HG02623 (cell line): ENCODE measurements at regions not wholly inside any gene's neighbourhood (a gene's known extent, or its start where the extent isn't known, plus 50 kb on each side); places are given as distances from the start of the nearest gene placed in this dataset.
"Not testable (repeated sequence)": the region's sequence is repeated elsewhere in the genome, so short reads cannot be mapped to it uniquely, and the experiment has no call there.

Experiments used
- ATAC-seq: cut with Tn5 transposase; IDR thresholded peaks from one replicate; pipeline ENCODE4 v1.9.1; 2021; ENCODE audit warnings: moderate library complexity; ENCODE audit not compliant: unreplicated experiment

- ATAC-seq, result no peak
Measured at GRCh38 chr6:81876971-81877370, 124.5 kb upstream of the TENT5A start.

DNA sequence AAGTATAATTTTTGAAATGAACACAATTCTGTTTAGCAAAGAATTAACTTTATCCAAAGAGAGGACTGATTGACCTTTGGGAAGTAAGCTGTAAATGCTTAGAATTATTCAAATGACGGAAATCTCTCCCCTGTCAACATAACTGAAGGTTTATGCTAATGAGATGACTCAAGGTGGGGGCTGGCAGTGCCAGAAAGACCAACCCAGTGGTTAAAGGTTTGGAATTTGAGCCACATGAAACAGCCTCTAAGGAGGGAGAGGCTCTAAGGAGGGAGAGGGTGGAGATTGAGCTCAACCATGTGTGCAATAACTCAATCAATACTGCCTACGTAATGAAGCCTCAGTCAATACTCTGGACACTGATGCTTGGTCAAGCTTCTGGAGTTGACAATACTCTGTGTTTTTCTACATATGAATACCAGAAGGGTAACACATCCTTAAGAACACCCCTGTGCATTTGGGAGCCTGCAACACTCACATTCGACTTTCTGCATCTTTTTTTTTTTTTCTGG, 123.4 kb upstream of the TENT5A start:
- no peak for ATAC-seq

DNA sequence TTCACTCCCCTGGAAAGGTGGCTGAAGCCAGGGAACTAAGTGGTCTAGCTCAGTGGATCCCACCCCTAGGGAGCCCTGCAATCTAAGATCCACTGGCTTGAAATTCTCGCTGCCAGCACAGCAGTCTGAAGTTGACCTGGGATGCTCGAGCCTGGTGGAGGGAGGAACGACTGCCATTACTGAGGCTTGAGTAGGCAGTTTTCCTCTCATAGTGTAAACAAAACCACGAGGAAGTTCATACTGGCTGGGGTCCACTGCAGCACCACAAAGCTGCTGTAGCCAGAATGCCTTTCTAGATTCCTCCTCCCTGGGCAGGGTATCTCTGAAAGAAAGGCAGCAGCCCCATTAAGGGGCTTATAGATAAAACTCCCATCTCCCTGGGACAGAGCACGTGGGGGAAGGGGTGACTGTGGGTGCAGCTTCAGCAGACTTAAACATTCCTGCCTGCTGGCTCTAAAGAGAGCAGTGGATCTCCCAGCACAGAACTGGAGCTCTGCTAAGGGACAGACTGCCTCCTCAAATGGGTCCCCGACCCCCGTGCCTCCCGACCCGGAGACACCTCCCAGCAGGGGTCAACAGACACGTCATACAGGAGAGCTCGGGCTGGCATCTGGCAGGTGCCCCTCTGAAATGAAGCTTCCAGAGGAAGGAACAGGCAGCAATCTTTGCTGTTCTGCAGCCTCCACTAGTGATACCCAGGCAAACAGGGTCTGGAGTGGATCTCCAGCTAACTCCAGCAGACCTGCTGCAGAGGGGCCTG, 117.4 kb upstream of the TENT5A start:
- not testable (repeated sequence) for ATAC-seq

GRCh38 chr6:81865712-81866111, 113.2 kb upstream of the TENT5A start:
- ATAC-seq, result no peak

DNA sequence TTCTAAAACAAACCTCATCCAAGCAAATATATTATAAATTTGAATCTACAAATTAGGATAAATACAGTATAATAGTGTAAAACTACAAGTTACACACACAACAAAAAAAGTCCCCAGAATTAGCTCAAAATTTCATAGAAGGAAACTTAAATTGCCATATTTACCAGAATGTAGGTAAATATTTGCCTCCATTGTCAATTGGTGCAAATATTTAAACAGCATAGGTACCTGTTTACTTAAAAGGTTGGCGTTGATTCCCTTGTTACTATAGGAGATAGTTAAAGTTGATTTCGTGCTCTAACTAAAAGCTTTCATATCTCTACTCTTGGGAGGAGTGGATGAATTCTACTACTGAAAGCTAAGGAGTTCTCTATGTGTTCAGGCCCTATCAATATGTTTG, 111.6 kb upstream of the TENT5A start:
- ATAC-seq, result no peak

- ATAC-seq, result no peak
Measured at GRCh38 chr6:81863123-81863522, 110.6 kb upstream of the TENT5A start.

DNA sequence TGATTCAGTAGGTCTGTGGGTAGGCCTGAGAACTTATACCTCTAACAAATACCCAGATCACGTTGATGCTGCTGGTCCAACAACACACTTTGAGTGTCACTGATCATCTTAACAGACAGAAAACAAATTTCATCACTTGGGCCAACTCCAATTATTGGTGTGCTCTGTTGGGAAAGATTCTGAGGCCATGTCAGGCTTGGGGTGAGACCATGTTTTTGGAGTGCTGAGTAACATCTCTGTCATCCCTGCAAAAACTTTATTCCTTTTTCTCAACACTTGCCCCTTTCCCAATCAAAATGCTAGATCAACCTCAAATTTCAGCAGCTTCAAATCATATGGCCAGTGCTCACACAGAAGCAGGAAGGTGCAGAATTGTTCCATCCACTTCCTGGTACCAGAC, 108.8 kb upstream of the TENT5A start:
- ATAC-seq, result no peak

- ATAC-seq, result no peak
Measured at GRCh38 chr6:81859884-81860283, 107.4 kb upstream of the TENT5A start.

DNA sequence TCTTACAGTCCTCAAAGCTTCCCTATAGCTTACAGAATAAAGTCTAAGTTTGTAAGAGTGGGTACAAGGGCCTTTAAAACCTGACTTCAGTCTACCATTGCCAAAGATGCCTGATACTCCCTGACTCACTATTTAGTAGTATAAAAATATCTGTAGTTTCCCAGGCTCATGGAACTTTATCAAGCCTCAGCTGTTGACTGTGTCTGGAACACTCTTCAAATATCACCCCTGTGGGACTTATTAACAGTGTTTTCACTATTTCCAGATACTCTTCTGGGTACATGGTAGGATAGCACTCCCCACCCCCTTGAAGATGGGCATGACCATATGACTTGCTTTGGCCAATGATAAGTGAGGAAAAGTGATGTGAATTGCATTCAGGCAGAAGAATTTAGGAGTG, 105.3 kb upstream of the TENT5A start:
- no peak for ATAC-seq

GRCh38 chr6:81856872-81857271, 104.4 kb upstream of the TENT5A start:
- no peak for ATAC-seq

DNA sequence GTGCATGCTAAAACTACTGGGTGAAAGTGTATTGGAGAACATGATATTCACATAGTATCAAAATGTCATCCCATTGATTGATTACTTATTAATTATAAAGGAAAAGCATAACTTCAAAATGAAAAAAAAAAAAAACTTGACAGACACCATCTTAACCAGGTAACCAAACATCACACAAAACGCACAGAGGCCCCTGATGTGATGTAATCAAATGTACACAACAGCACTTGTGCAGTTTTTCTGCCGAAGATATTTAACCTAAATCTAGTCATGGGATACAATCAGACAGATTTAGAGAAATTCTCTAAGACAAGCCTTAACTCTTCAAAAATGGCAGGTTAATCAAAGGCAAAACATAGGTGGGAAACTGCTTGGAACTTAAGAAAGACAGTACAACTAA, 102.0 kb upstream of the TENT5A start:
- ATAC-seq, result no peak

DNA sequence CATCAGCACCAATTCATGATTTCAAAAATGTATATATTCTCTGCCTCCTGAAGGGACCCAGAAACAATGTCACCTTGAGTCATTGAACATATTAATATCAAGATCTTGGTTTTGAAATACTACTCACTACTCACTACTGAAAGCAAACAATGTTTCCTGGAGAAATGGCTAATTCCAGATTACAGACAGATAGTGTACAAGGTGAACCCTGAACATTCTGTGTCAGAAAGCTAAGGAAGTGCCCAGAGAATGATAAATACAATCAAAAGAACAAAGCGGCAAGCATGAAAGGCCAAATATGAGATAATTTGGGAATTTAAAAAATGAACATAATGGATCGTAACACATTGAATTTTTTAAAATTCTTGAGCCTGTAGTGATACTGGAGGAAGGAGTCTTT, 101.5 kb upstream of the TENT5A start:
- no peak for ATAC-seq

DNA sequence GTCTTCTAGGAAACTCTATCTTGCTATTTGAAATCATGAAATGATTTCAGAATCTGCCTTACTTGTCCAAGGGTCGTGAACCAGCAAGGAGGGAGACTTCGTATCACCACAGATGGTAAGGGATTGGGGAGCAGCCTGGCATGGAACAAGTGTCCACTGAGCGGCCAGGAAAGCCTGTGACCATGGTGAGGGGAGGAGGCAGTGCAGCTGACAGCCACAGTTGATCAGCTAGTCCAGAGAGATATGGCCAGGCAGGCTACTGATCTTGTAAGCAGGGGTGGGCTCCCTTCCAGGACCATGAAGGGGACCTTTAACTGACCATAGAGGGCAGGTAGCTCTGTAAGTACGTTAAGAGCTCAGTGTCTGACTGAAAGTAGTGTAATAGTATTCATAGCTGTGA, 96.8 kb upstream of the TENT5A start:
- ATAC-seq, result no peak

GRCh38 chr6:81847866-81848265, 95.4 kb upstream of the TENT5A start:
- ATAC-seq, result no peak

DNA sequence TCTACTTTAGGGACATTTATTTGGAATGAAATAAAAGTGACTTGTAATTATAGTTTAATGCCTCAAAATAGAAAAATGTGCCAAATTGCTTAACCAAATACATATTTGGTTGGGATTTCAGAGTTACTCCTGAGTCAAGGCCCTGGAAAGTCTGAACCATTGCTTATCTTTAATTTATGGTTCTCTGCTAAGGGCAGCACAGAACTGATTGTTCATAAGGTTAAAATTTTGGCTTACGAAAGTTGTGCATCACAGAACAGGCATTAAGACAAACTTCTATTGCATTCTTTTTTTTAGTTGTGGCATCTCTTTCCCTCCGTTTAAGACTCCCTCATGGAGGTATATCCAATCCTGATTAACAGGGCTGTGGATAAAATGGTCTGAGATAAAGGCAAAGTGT, 92.2 kb upstream of the TENT5A start:
- ATAC-seq, result no peak

- ATAC-seq, result no peak
Measured at GRCh38 chr6:81843302-81843701, 90.8 kb upstream of the TENT5A start.

DNA sequence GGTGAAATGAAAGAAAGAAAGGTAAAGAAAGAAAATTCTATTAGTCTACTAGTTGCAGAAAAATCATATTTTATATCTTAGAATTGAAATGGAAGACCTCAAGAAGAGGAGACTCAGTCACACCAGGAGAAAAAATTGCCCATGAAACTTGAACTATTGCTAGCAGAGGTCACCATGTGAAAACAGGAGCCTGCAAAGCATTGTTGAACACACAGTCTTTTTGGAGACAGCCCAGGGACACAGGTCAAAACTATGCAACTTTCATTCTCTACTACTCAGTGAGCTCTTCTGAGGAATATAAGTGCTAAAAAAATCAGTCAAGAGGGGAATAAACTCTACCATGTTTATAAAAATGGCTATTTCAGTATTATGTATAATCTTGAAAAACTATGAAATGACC, 89.8 kb upstream of the TENT5A start:
- no peak for ATAC-seq

DNA sequence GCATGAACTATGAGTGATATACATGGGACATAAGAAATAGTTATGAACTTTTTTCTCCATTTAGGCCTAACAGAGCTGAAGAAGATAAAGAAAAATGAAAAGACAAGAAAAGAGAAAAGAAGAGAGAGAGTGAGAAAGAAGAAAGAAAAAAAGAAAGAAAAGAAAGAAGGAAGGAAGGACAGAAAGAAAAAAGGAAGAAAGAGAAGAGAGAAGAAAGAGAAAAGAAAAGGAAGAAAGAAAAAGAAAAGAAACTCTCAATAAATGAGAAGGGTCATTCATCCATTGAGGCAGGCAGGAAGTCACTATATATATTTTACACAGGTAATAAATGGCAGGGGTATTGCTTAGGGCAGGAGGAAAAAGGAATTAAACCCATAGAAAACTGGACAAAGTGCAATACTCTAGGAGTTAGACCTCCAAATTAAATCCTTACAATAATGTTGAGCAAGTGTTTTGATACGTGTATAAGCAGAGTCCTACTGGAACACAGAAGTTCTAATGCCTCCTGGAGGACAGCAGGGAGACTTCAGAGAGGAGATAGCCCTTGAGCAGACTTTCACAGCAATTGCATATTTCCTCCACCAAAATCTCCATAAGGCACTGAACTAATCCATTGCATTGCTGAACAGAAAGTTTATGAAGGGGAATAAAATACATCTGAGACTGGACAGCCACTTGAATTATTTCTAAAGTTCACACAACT, 86.4 kb upstream of the TENT5A start:
- no peak for ATAC-seq

- ATAC-seq, result no peak
Measured at GRCh38 chr6:81838031-81838430, 85.5 kb upstream of the TENT5A start.

DNA sequence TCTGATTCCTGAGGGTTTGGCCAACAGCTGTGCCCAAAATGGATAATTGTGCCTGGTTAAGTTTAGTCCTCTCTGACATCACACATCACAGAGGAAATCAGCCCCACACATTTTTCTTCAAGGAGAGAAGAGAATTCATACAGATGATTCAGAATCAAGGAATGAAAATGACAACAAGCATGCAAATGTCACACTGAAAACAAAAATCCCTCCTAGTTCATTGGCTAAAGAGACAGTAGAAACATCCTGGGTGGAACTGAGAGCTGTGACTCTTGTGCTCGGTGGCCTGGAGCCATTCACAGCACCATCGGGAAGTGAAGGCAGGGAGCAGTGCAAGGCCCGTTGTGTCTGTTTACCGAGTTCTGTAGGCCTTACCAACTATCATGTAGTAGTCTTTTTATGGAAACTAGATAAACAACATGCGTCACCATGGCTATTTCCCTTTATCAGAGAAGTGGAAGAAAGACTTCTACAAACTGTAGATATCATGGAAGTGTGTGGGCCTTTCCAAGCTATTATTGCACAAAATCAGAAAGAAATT, 81.7 kb upstream of the TENT5A start:
- no peak for ATAC-seq

GRCh38 chr6:81832304-81832703, 79.8 kb upstream of the TENT5A start:
- no peak for ATAC-seq

- no peak for ATAC-seq
Measured at GRCh38 chr6:81831274-81831673, 78.8 kb upstream of the TENT5A start.
